ENCODE measurements at regions not wholly inside any gene's neighbourhood (a gene's known extent, or its start where the extent isn't known, plus 50 kb on each side); places are given as distances from the start of the nearest gene placed in this dataset.

GRCh38 chr4:77367638-77368037 is 210.6 kb downstream of the CCNG2 start:
- no peak for DNase-seq (ENCODE audit: low spot score)

- no peak for DNase-seq (ENCODE audit: low spot score)
Measured at GRCh38 chr4:77372375-77372774, 215.4 kb downstream of the CCNG2 start.

- peak; percentile 19 for DNase-seq (ENCODE audit: low spot score)
Measured at GRCh38 chr4:77375866-77376607, 219.0 kb downstream of the CCNG2 start.

- peak; percentile 17 for DNase-seq (ENCODE audit: low spot score)
Measured at GRCh38 chr4:77376788-77377460, 219.9 kb downstream of the CCNG2 start.

- no peak for DNase-seq (ENCODE audit: low spot score)
Measured at GRCh38 chr4:77384094-77384493, 221.5 kb upstream of the CXCL13 start.

- peak; percentile 77 for DNase-seq (ENCODE audit: low spot score)
Measured at GRCh38 chr4:77385124-77385969, 220.3 kb upstream of the CXCL13 start.

- DNase-seq (ENCODE audit: low spot score): no peak
Measured at GRCh38 chr4:77393996-77394395, 211.6 kb upstream of the CXCL13 start.

GRCh38 chr4:77395481-77395880 is 210.1 kb upstream of the CXCL13 start:
- no peak for DNase-seq (ENCODE audit: low spot score)

GRCh38 chr4:77398256-77398655 is 207.4 kb upstream of the CXCL13 start:
- DNase-seq (ENCODE audit: low spot score): no peak

- no peak for DNase-seq (ENCODE audit: low spot score)
Measured at GRCh38 chr4:77399831-77400230, 205.8 kb upstream of the CXCL13 start.

- DNase-seq (ENCODE audit: low spot score): no peak
Measured at GRCh38 chr4:77413766-77414165, 191.9 kb upstream of the CXCL13 start.

- DNase-seq (ENCODE audit: low spot score): no peak
Measured at GRCh38 chr4:77415689-77416088, 189.9 kb upstream of the CXCL13 start.

- DNase-seq (ENCODE audit: low spot score): peak; percentile 37
Measured at GRCh38 chr4:77418333-77418732, 187.3 kb upstream of the CXCL13 start.

- DNase-seq (ENCODE audit: low spot score): peak; percentile 26
Measured at GRCh38 chr4:77430847-77431246, 174.8 kb upstream of the CXCL13 start.

GRCh38 chr4:77431546-77431945 is 174.1 kb upstream of the CXCL13 start:
- no peak for DNase-seq (ENCODE audit: low spot score)

GRCh38 chr4:77432717-77433417 is 172.8 kb upstream of the CXCL13 start:
- DNase-seq (ENCODE audit: low spot score): no peak

GRCh38 chr4:77433418-77433733 is 172.2 kb upstream of the CXCL13 start:
- peak; percentile 63 for DNase-seq (ENCODE audit: low spot score)

GRCh38 chr4:77434299-77435092 is 171.1 kb upstream of the CXCL13 start:
- DNase-seq (ENCODE audit: low spot score): no peak

GRCh38 chr4:77437079-77437478 is 168.5 kb upstream of the CXCL13 start:
- DNase-seq (ENCODE audit: low spot score): no peak

GRCh38 chr4:77438549-77438948 is 167.1 kb upstream of the CXCL13 start:
- DNase-seq (ENCODE audit: low spot score): no peak

GRCh38 chr4:77443941-77444340 is 161.7 kb upstream of the CXCL13 start:
- DNase-seq (ENCODE audit: low spot score): no peak
